Osteoblast (primary cell): ENCODE measurements at regions not wholly inside any gene's neighbourhood (a gene's known extent, or its start where the extent isn't known, plus 50 kb on each side); places are given as distances from the start of the nearest gene placed in this dataset.

Experiments used
- DNase-seq: peaks from one replicate; pipeline ENCODE4 v3.0.0; 2011; ENCODE audit warnings: low spot score, mixed read lengths; ENCODE audit not compliant: insufficient read length; ENCODE audit errors: missing footprints
- H2AFZ ChIP-seq: 2 replicates; pipeline ENCODE4 v1.6.0; 2011; ENCODE audit warnings: mild to moderate bottlenecking, low read length
- H3K27ac ChIP-seq: 2 replicates; pipeline ENCODE4 v1.5.1; 2011; ENCODE audit warnings: mild to moderate bottlenecking, low read depth, low read length, moderate library complexity
- H3K27me3 ChIP-seq: 2 replicates; pipeline ENCODE4 v1.6.0; 2012; ENCODE audit warnings: mild to moderate bottlenecking, control low read depth, inconsistent platforms, low read length, moderate library complexity; ENCODE audit not compliant: insufficient read depth
- H3K36me3 ChIP-seq: 2 replicates; pipeline ENCODE4 v1.5.1; 2011; ENCODE audit warnings: mild to moderate bottlenecking, low read length, control low read depth, moderate library complexity; ENCODE audit not compliant: insufficient read depth
- H3K4me1 ChIP-seq: 2 replicates; pipeline ENCODE4 v1.5.1; 2011; ENCODE audit warnings: mild to moderate bottlenecking, low read length, control low read depth, moderate library complexity; ENCODE audit not compliant: insufficient read depth
- H3K4me2 ChIP-seq: 2 replicates; pipeline ENCODE4 v1.6.0; 2011; ENCODE audit warnings: mild to moderate bottlenecking, low read length; ENCODE audit not compliant: insufficient read depth
- H3K4me3 ChIP-seq: fragments of 200-600 bp; sonication (generic); 3 replicates; pipeline ENCODE4 v1.5.1; 2012; ENCODE audit warnings: mild to moderate bottlenecking, low read length, inconsistent platforms; ENCODE audit not compliant: insufficient read depth
- H3K79me2 ChIP-seq: 2 replicates; pipeline ENCODE4 v1.6.0; 2012; ENCODE audit warnings: mild to moderate bottlenecking, low read length, control low read depth, inconsistent platforms; ENCODE audit not compliant: insufficient read depth
- H3K9me3 ChIP-seq: 2 replicates; pipeline ENCODE4 v1.5.1; 2011; ENCODE audit warnings: low read depth, low read length, control low read depth
- H4K20me1 ChIP-seq: 2 replicates; pipeline ENCODE4 v1.6.0; 2012; ENCODE audit warnings: mild to moderate bottlenecking, low read length, control low read depth; ENCODE audit not compliant: insufficient read depth
- TF ChIP-seq, protein P1 (sequence below): IDR thresholded peaks from 2 replicates; pipeline ENCODE4 v1.5.1; 2011; ENCODE audit warnings: mild to moderate bottlenecking, low read depth, low read length, moderate library complexity; ENCODE audit errors: extremely low read depth

DNA sequence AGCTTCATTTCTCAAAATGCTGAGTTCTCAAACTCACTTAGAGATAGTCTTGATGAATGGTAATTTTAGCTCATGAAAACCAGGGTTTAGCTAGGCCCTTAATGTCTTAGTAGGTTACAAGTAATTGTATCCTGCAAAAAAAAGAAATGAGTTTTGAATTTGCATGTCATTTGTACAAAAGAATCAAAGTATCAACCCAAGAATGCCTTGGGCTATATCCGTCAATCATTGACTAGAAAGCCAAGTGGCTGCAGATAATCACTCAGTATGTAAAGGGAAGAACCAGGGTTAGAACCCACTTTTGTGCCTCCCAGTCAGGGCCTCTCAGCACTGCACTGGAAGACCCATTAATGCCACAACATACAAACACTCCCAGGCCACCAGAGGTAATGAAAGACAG is 427.6 kb upstream of the MDFIC2 start:
- H3K4me1 ChIP-seq = peaks cover 11% of the 10 kb centered on the region
- no peak for DNase-seq
- H3K4me3 ChIP-seq = no peak overlapping the region
- no peak overlapping the region for H2AFZ ChIP-seq
- no peak overlapping the region for H3K27ac ChIP-seq
- TF ChIP-seq, protein P1, sequence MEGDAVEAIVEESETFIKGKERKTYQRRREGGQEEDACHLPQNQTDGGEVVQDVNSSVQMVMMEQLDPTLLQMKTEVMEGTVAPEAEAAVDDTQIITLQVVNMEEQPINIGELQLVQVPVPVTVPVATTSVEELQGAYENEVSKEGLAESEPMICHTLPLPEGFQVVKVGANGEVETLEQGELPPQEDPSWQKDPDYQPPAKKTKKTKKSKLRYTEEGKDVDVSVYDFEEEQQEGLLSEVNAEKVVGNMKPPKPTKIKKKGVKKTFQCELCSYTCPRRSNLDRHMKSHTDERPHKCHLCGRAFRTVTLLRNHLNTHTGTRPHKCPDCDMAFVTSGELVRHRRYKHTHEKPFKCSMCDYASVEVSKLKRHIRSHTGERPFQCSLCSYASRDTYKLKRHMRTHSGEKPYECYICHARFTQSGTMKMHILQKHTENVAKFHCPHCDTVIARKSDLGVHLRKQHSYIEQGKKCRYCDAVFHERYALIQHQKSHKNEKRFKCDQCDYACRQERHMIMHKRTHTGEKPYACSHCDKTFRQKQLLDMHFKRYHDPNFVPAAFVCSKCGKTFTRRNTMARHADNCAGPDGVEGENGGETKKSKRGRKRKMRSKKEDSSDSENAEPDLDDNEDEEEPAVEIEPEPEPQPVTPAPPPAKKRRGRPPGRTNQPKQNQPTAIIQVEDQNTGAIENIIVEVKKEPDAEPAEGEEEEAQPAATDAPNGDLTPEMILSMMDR = no peak
- H3K27me3 ChIP-seq = no peaks in the 10 kb centered on the region
- no peaks in the 10 kb centered on the region for H4K20me1 ChIP-seq
- H3K36me3 ChIP-seq = no peaks in the 10 kb centered on the region
- no peaks in the 10 kb centered on the region for H3K79me2 ChIP-seq
- H3K4me2 ChIP-seq = no peak overlapping the region
- H3K9me3 ChIP-seq = no peaks in the 10 kb centered on the region

DNA sequence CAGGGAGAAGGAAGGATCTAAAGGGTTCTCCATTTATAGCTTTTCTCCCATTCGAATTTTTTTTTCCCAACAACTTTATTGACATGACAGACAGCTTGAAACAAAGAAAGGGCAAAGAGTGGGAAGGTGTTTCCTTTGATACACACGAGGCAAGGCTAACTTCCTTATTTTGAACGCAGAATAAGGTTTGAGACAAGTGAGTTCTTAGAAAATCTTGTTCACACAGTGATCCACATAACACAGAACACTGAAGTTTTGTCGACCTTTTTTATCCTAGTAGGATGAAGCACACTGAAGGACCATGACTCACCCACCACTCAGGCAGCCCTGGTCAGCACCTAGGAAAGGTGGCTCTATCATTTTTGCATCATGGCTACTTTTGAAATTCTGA is 425.8 kb upstream of the MDFIC2 start:
- Histone ChIP-seq H3K4me1 (peaks cover 11% of the 10 kb centered on the region), H3K4me3 (no peak overlapping the region), H3K79me2 (no peaks in the 10 kb centered on the region), H2AFZ (no peak overlapping the region), H3K4me2 (no peak overlapping the region), H3K36me3 (no peaks in the 10 kb centered on the region), H3K9me3 (no peaks in the 10 kb centered on the region), H4K20me1 (no peaks in the 10 kb centered on the region), H3K27ac (no peak overlapping the region), H3K27me3 (no peaks in the 10 kb centered on the region)
- no peak for DNase-seq
- TF ChIP-seq, protein P1 = no peak

DNA sequence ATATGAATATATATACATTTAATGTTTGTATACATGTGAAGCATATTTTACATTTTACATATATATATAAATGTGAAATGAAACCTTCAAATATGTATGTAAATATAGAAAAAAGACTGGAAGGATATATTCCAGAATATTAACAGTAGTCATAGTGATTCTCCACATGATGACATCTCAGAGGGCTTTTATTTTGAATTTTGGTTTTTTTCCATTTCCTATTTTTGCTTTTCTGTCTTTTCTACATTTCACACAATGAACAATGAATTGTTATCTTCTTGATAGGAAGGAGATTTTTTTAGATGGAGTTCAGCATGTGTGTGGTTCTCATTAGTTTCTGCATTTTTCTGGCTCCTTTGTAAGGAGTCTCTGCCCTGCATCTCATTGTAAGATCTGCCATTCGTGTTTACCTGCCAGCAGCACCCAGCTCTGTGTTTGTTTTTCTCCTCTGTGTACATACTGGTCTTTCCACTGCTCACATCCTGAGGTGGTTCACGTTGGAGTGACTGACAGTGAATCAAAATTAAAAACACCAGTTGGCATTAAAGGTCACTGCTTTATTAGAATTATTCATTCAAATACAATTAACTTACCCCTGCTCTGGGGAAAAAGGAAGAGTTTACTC is 425.3 kb upstream of the MDFIC2 start:
- TF ChIP-seq, protein P1 = no peak
- H3K36me3 ChIP-seq = no peaks in the 10 kb centered on the region
- H3K27ac ChIP-seq = no peak overlapping the region
- H3K4me1 ChIP-seq = peaks cover 11% of the 10 kb centered on the region
- no peak overlapping the region for H2AFZ ChIP-seq
- H3K4me3 ChIP-seq = no peak overlapping the region
- no peaks in the 10 kb centered on the region for H4K20me1 ChIP-seq
- H3K4me2 ChIP-seq = no peak overlapping the region
- H3K9me3 ChIP-seq = no peaks in the 10 kb centered on the region
- DNase-seq = no peak
- H3K27me3 ChIP-seq = no peaks in the 10 kb centered on the region
- no peaks in the 10 kb centered on the region for H3K79me2 ChIP-seq

DNA sequence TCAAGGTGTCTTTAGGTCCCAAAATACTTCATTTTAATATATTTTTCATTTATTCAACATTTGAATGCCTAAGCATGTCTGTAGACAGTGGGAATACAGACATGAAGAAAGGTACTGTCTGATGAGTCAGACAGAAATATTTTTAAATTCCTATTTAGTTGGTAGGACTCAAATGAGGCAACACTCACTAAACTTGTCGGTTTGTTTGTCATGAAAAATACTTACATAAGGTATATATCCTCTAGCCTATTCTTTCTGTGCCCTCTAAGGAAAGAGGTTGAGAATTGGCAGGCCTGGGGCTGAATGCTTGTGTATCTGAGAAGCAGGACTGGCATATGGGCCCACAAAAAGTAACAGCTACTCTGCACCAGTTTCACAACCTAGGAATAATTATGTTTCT is 423.6 kb upstream of the MDFIC2 start:
- no peak overlapping the region for H2AFZ ChIP-seq
- no peaks in the 10 kb centered on the region for H4K20me1 ChIP-seq
- no peaks in the 10 kb centered on the region for H3K79me2 ChIP-seq
- H3K9me3 ChIP-seq = no peaks in the 10 kb centered on the region
- no peaks in the 10 kb centered on the region for H3K27me3 ChIP-seq
- TF ChIP-seq, protein P1 = no peak
- no peak overlapping the region for H3K27ac ChIP-seq
- H3K4me3 ChIP-seq = no peak overlapping the region
- no peak overlapping the region for H3K4me2 ChIP-seq
- H3K4me1 ChIP-seq = peaks cover 5% of the 10 kb centered on the region
- DNase-seq = no peak
- no peaks in the 10 kb centered on the region for H3K36me3 ChIP-seq
